ENCODE measurements at regions not wholly inside any gene's neighbourhood (a gene's known extent, or its start where the extent isn't known, plus 50 kb on each side); places are given as distances from the start of the nearest gene placed in this dataset.
"Not testable (repeated sequence)": the region's sequence is repeated elsewhere in the genome, so short reads cannot be mapped to it uniquely, and the experiment has no call there.

DNA sequence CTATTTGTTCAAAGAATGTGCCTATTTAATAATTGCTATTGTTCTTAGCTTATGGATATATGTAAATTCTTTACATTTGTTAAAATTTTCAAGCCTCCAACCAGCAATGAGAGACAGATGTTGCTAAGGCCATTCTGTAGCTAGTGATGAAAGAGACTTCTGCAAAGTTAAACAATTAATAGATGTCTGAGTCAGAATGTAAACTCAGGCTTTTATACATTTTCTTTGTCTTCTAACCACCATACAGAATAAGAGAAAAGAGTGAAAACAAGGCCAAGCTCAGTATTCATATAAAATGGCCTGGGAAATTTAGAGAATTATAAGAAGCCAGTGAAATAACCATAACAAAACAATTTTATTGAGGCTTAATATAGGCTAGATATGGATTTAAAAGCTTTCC is 1102.3 kb upstream of the SEL1L start:
- no peak for DNase-seq

DNA sequence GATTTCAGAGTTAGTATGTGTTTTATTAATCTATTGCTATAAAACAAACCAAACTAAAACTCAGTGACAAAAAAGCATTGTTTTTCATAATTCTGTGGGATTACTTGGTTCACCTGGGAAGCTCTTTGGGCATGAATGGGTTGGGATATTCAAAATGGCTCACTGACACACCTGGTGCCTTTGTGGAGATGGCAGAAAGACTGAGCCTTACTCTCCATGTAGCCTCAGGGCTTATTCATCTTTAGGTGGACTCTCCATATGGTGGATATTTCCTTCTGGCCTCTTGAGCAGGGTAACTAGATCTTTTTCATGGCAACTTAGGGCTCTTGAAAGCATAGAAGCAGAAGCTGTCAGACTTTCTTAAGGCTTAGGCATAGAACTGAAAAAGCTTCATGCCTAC is 1102.8 kb upstream of the SEL1L start:
- DNase-seq, result no peak

DNA sequence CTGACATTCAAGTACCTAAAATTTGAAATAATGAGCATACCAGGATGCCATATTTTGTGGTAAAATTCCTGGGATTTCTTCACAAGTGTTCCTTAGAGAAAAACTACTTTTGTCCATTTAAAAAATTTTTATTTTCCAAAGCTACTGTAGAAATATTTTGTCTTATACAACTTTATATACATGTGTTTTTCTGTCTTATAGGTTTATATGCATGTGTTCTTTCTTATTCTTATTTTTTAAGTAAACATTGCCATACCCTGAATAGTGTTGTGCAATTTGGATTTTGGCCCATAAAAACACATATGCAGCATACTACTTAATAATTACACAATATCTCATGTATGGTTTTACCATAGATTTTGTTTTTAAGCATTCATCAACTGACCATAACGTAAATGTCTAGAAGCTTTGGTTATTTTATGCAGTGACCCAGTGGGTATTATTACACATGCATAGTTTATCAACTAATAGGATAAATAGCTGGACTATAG is 1107.4 kb upstream of the SEL1L start:
- DNase-seq, result no peak

DNA sequence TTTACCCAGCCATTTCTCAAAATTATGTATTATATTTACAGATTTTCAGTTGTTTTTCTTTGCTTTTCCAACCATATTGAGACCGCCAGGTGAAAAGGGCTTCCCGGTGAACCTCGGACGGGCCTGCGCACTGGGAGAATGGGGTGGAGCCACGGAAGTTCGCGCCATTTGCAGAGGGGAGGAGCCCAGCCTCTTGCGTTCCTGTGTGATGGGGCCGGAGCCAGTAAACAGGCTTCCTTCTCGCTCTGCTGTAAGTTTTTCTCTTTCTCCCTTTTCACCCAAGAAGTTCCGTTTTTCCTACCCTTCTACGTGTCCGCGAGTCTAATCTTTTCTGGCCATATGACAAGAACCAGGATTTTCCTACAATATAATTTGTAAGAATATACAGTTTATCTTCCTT is 1108.8 kb upstream of the SEL1L start:
- DNase-seq, result peak; percentile 44

DNA sequence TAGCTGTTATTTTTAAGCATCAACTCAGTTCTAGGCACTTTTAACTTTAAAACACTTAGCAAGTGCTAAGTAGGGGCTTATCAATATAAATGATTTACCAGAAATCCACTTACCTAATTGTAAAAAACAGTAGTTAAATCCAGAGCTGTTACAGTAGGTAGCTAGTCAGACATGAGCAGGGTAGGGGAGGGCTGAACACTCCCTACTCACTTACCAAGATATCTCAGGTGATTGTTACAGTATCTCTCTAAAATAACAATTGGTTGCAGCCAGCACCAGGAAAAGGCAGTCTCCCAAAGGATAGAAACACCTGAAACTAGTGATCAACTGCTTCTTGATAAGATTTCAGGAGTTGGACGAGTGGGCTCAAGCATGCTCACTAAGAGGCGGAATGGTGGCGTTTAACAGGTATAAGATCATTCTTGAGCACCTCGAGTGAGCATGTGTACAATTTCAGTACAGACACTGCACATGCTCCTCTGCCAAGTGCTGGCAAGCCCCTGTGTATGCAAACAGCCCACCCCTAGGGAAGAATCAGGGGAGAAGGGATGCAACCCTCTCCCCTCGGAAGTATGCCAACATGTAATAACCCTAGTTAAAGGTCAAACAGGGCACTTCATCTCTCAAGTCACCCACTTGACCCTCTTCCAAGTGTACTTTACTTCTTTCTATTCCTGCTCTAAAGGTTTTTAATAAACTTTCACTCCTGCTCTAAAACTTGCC is 1113.6 kb upstream of the SEL1L start:
- no peak for DNase-seq

DNA sequence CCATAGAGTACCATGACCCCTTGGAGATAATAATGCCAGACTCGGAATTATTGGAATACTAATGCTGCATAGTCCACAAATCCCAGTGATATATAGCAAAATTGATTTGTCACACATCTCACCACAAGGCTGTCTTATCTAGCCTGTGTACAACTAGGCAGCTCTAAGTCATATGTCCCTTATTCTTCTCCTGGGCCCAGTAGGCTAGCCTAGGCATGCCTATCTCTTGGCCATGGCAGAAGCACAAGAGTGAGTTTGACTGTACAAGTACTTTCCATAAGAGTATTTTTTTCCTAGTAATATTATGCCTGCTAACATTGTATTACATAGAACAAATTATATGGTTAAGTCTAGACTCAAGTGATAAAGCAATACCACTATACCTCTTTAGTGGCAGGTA is 1122.1 kb upstream of the SEL1L start:
- no peak for DNase-seq

DNA sequence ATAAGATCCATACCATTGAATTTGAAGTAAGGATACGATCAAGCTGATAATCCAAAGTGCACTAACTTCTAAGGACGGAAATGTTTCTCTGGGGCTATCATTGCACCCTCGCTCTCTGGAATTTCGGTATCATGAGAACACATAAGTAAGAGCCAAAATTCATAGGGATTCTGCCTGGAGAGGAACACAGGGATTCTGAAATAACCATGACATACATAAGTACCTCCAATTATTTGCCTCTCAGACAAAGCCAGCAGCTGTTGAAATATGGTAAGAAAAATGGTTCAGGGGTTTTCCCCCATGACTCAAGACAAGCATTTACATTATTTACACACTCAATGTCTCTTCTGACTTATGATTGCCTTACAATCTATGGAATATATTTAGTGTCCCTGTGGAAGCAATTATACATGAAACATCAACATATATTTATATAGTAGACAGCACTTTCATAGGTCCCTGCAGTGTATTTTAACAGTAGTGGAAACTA is 1123.6 kb upstream of the SEL1L start:
- no peak for DNase-seq

DNA sequence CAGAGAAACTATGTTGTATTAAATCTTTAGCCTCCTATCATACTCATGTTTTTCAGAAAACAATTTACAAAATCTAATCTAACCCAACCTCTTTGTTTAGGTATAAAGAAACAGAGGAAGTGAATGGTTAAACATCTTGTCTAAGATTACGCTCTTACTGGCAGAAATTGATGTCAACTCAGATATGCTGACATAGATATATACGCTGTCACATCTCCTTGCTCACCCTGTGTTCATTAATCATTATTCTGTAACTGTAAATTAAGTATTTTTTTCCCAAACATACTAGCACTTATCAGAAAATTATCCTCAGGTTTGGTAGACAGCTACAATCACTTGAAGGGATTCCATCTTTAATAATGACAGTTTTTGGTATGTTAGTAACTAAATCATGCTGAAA is 1127.6 kb upstream of the SEL1L start:
- no peak for DNase-seq

DNA sequence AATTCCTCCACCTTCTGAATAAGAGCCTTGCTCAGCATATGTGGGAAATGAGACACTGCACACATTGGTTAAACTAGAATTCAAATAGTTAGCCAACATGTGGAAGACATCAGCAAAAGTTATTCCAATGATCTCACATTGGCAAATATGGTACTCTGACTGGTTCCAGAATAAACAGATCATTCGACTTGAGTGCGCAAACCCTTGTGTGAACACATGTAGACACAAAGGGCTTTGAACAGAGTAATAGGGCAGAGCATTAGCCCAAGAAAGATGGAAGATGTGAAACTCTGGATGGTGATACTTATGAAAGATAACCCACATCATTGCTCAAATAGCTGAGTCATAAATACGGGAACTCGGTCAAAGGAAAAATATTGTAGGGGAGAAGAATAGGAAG is 1133.4 kb upstream of the SEL1L start:
- no peak for DNase-seq

DNA sequence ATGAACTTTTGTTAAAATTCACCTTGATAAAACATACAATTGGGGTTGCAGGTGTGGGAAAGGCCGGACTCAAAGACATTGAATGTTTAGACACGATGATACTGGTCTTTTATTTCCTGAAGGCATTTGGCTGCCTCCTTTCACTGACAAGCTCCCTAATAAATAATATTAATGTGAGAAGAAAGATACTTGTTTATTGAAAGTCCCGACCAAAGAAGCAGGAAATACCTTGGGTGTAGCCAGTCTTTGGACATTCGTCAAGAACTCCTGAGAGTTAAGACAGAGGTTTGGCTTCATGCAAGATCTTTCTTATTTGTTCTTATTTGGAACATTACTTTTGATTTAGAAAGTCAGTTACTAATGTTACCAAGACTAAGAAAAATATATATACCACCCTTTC is 1133.8 kb upstream of the SEL1L start:
- no peak for DNase-seq

DNA sequence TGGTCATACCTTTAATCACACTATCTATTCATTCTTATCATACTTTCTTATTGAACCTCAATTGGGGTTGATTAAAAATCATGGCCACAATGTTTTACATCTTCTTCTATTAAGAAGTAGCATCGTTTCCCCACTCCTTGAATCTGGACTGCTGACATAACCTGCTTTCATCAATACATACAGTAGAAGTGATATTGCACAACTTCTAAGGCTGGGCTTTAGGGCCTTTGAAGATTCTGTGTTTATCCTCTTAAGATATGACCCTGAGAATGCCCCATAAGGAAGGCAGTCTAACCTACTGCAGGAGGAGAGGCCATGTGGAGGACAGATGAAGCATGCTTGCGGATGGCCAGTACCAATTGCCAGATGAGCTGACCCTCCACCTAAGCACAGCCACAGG is 1142.8 kb upstream of the SEL1L start:
- no peak for DNase-seq

DNA sequence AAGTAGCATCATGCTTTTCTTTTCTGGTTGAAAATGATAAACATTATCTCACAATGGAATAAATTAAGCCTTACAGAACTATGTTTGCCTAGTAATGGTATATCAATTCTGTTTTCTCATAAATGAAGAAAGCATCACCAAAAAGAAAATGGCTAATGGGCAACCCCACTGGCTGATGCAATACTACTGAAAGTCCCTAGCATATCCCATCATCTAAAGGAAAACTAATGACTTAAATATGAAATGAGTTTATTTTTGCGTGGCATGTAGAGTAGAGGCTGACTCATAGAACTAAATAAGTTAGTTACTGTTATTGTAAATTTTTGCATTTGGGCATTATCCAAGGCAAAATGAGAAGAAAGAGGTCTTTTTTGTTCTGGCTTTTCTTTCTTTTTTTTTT is 1156.3 kb upstream of the SEL1L start:
- no peak for DNase-seq

DNA sequence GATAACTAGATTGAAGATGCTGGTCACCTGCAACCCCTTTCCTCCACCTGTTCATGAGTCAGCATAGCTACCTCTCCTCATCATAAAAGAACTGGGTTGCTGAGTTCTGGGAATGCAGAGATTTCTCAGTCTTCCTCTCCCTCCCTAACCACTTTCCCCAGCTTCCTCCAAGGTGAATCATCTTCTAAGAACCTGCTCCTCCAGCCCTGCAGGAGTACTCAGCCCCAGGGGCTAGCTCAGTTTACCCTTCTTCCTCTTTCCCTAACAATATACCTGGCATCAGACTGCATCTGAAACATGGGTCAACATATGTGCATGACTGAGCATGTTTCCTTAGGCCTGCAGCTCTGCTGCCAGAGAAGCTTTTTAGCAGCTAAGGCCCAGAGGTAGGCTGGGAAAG is 1157.5 kb upstream of the SEL1L start:
- DNase-seq, result not testable (repeated sequence)

DNA sequence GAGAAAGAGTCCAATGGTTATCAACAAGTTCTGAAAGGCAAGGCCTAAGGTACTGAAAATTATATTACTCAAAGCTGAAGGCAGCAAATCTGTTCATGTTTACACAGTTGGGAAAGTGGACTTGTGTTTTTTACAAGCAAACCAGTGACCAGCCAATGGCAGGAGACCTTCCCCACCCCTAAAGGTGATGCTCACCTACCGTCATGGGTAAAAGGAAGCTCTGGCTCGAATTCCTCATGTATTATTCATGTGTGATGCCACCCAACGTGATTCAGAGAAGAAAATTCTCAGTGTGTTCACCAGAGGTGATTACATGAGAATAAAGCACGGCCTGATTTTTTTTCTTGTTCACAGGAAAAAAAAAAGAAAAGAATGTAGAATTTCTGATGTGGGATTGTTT is 1161.2 kb upstream of the SEL1L start:
- DNase-seq, result no peak

DNA sequence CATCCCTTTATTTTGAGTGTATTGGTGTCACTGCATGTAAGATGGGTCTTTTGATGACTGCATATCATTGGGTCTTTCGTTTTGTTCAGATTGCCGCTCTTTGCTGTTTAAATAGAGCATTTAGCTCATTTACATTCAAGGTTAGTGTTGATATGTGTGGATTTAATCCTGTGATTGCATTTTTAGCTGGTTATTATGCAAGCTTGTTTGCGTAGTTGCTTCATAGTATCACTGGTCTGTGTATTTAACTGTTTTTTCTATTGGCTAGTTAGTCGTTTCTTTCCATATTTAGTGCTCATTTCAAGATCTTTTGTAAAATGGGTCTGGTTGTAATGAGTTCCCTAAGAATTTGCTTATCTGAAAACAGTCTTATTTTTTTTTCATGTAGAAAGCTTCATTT is 1170.6 kb upstream of the SEL1L start:
- DNase-seq, result no peak

DNA sequence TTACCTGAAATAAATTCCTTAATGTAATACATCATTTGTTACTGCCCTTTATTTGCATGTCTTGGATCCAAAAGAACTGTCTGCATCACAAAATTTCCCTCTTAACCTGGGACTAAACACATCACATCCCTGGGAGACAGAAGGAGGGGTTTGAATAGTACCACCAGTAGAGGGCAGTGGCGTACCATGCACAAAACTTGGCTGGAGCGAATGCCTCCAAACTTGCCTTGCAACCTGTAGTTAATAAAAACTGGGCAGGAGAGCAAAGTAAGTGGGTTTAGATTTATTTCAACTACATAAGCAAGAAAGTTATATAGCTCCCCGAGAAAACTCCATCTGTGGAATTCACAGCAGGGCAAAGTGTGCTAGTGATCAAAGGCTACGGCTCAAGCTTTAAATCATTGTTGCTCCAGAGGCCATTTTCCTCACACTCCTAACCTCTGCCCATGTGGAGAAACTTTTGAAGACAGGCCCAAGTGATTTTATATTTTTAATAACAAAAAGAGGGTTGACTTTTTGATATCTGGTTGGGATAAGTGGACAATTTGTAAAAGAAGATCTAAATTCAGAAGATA is 1176.7 kb upstream of the SEL1L start:
- peak; percentile 62 for DNase-seq

DNA sequence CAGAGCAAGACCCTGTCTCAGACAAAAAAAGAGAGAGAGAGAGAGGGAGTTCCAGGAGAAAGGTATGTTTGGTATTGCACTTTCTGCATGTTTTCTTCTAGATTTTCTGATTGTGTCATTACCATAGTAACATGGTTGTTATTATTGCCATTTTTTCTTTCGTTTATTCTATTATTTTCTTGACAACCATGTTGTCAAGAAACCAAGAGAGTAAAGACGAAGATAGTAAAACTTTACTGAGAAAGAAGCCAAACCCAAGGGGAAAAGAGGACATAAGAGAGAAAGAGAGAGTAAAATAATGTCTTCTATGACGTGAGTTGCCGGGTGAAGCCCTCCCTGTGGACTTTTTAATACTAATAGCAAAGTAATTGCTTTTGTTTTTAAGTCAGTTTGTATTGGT is 1186.0 kb upstream of the SEL1L start:
- no peak for DNase-seq

DNA sequence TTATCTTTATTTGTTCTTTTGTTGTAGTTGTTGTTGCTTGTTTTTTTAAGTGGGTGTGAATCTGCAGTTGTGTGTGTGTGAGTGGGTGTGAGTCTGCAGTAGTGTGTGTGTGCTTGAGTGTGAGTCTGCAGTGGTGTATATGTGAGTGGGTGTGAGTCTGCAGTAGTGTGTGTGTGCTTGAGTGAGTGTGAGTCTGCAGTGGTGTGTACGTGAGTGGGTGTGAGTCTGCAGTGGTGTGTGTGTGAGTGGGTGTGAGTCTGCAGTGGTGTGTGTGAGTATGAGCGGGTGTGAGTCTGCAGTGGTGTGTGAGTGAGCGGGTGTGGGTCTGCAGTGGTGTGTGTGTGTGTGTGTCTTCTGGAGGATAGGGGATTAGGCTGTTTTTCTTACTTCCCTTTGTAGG is 1186.8 kb upstream of the SEL1L start:
- no peak for DNase-seq

DNA sequence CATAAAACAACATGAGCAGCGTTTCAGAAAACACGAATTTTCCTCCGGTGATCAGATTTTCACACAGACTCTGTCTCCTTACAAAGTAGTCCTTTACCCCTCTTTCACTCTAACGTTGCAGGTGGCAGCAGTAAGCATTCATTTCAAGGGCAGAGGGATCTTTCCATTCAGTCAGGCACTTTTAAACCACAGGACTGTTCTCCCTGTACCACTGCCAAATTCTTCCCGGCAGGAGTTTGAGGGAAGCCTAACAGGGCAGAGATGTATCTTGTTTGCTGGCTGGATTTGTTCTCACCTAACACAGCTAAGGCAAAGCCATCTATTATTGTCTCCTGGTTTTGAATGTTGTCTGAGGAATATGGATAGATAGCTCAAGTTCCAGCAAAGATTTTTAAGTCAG is 1187.3 kb upstream of the SEL1L start:
- DNase-seq, result peak; percentile 34

DNA sequence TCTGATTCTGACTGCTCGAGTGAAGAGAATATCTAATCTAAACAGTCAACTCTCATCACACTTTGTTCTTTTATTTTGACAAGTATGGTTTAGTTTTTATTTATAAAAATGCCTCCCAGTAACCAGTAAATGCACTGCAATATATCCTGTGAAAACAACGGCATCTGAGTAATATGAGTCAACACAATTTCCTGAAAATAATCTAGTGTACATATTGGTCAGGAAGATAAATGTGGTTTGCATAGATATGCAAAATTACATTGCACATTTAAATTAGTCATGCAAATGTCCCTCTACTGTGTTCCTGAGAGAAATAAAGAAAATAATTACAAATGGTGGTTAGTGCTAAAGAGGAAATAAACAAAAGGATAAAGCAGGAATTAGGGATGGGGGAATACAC is 1190.7 kb upstream of the SEL1L start:
- no peak for DNase-seq

DNA sequence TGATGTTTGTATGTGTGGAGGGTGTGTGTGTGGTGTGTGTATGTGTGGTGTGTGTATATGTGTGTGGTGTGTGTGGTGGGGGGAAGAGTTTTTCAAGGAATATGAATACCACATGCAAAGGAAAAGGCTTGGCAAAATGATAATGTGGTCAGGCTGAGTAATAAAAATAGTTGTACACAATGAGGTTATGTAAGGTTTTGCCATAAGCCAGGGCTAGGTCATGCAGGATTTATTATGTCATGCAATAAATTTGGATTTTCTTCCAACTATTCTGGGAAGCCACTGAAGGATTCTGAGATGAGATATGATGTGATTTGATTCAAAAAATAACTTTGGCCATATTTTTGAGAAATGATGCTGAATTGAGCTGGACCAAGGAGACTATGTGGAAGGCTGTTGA is 1191.6 kb upstream of the SEL1L start:
- no peak for DNase-seq

DNA sequence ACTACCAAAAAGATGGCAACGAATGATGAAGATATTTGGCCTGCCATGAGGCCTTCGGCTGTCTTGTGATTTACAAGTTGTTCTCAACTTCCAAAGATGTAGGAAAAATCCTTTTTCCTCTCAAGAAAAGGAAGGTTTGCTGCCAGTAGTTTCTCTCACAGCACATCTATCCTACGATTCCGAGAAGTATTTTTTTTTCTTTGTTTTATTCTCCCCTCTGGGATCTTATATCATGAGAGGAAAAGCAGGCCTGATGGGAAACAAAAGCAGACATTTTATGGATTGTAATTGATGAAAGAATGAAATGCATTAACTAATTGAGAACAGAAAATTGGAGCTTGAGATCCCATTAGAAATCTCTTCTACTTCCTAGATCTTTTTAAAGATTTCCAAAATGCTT is 1197.9 kb upstream of the SEL1L start:
- no peak for DNase-seq

DNA sequence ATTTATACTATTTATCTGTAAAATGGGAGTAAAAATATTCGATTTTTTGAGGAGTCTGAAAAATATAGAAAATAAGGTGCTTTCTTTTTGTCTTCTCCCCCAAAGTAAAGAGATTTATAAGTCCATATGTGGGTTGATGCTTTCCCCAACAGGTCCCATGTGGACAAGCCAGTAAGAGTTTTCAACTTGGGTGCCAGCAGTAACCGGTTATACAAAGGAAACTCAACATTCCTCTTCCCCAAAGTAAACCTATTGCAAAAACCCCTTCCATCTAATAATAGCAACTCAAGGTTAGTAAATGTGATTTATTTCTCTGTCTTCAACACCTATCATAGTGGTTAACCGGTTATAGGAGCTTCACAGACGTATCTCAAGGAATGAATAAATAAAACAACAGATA is 1206.9 kb upstream of the SEL1L start:
- no peak for DNase-seq

DNA sequence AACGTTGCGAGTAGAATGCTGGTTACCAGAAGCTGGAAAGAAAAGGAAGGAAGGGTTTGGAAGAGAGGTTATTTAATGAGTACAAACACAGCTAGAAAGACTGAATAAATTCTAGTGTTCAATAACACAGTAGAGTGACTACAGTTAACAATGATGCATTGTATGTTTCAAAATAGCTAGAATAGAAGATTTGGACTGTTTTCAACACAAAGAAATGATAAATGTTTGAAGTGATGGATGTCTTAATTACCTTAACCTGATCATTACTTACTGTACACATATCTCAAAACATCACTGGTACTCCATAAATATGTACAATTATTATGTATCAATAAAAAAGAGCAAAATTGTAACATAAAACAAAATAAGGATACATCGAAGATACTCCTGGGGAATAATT is 1221.8 kb upstream of the SEL1L start:
- no peak for DNase-seq

DNA sequence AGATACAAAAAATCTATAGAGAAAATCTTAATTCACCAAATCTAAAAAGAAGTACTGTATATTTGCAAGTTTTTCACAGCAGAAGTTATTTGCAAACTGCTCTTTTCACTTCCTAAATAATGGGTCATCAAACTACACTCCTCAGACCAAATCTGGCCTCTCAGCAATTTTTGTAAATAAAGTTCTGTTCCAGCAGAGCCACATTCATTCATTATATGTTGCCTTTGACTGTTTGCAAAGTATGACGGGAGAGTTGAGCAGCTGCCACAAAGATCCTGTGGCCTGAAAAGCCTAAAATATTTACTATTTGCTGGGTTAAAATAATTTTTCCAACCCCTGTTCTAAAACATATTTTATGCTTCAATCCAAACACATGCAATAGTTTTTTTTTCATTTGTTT is 1222.3 kb upstream of the SEL1L start:
- peak; percentile 32 for DNase-seq

All from left hindlimb (tissue), 1 donor.